ENCODE measurements at regions not wholly inside any gene's neighbourhood (a gene's known extent, or its start where the extent isn't known, plus 50 kb on each side); places are given as distances from the start of the nearest gene placed in this dataset.

DNA sequence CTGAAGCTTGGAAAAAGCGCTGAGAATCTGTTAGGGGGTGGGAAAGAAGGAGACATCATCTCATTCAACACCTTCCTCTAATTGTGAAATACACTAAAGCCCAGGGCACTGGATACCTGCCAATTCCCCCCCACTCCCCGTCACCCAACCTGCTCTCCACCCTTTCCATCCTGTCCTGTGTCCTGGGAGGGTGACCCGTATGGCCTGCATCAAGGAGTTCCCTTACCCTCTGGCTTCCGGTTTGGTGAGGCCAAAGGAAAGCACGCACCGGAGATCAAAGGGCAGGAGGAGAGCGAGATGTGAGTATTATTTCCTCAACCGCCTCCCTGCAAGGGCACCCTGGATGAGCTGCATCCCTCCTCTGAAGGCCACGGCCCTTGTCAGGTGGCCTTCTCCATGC lies 65.0 kb upstream of the PTPRJ start:
- TF ChIP-seq, protein P1, sequence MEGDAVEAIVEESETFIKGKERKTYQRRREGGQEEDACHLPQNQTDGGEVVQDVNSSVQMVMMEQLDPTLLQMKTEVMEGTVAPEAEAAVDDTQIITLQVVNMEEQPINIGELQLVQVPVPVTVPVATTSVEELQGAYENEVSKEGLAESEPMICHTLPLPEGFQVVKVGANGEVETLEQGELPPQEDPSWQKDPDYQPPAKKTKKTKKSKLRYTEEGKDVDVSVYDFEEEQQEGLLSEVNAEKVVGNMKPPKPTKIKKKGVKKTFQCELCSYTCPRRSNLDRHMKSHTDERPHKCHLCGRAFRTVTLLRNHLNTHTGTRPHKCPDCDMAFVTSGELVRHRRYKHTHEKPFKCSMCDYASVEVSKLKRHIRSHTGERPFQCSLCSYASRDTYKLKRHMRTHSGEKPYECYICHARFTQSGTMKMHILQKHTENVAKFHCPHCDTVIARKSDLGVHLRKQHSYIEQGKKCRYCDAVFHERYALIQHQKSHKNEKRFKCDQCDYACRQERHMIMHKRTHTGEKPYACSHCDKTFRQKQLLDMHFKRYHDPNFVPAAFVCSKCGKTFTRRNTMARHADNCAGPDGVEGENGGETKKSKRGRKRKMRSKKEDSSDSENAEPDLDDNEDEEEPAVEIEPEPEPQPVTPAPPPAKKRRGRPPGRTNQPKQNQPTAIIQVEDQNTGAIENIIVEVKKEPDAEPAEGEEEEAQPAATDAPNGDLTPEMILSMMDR (IDR thresholded peaks at IDR 0.05; ENCODE audit: low read depth, low read length, poor library complexity, severe bottlenecking), result no peak
- no peak for TF ChIP-seq EZH2phosphoT487 (IDR thresholded peaks at IDR 0.05; ENCODE audit: borderline replicate concordance, low read length)
